ENCODE measurements at regions not wholly inside any gene's neighbourhood (a gene's known extent, or its start where the extent isn't known, plus 50 kb on each side); places are given as distances from the start of the nearest gene placed in this dataset.

DNA sequence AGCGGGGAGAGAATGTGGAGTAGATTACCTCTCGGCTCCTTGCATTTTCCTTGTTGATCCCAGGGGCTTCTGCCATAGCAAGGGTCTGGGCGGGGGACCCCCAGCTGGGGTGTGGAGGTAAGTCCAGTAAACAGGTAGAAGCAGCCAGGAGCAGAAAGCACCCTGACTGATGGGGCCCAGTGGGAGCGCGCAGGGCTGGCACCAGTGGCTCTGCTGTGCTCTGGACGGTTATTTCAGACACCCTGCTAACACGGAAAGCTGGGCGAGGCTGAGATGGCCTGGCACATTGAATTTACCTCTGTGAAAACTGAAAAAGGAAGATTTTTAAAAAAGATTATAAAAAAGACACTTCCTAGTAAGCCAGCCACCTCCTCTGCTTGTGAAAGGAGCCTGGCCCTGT lies 88.4 kb upstream of the CALM2 start:
- DNase-seq = no peak

- DNase-seq = no peak
These were observed 87.8 kb upstream of the CALM2 start for GRCh38 chr2:47264143-47264542.

- no peak for DNase-seq
These were observed 86.3 kb upstream of the CALM2 start for GRCh38 chr2:47262657-47263056.

- no peak for DNase-seq
These were observed 84.7 kb upstream of the CALM2 start for GRCh38 chr2:47260971-47261370.

GRCh38 chr2:47259829-47260228 lies 83.5 kb upstream of the CALM2 start:
- no peak for DNase-seq

DNA sequence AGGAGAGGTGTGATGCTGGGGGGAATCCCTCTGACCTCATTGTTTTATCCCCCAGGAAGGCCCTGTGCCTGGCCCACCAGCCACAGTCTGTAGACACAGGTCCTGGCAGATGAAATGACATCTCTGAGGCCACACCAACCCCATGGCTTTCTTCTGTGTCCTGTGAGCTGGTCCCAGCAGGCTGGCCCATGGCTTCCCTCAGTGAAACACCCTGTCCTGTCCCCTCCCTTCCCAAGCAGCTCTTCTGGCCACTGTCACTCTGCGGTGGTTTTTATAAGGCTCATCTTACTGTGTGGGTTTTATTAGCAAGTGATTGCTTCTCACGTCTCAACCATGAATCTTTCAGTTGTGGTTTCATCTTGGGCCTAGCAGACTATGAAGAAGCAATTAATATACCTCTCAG lies 81.6 kb upstream of the CALM2 start:
- no peak for DNase-seq

DNA sequence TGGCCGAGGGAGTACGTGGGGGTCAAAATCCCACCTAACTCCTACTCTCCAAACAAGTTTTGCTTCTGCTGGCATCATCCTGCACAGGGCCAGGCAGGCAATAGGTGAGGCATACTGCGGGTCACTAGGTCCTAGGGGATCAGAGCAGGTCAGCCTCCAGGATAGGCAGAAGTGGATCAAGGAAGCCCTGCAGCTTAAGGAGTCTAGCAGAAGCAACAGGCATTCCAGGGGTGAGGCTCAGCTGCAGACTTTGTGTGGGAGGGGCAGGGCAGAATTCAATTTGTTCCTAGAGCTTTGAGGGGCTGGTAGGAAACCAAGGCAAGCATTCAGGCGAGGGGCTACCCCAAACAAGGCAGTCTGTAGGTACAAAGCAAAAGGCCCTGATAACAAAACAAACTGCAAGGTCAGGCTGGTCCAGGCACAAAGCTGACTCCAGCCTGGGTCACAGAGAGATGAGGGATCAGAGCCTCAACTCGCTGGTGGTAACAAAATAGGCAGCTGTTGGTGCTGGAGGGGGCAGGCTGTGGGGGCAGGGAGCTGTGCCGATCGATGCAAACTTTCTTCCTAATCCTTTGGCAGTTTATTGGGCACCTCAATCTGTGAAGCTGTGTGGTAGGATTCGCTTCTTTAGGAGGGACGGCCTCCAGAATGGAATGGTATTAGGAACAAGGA lies 80.2 kb upstream of the CALM2 start:
- DNase-seq = no peak

DNA sequence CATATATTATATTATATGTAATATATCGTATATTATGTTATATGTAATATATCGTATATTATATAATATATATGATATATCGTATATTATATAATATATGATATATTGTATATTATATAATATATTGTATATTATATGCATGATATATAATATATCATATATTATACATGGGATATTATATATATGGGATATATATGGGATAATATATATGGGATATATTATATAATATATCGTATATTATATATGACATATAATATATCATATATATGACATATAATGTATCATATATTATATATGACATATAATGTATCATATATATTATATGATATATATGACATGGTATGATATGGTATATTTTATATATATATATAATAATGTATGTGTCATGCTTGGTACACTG lies 79.5 kb upstream of the CALM2 start:
- no peak for DNase-seq

GRCh38 chr2:47254464-47254863 lies 78.2 kb upstream of the CALM2 start:
- DNase-seq = no peak

GRCh38 chr2:47253447-47253846 lies 77.1 kb upstream of the CALM2 start:
- no peak for DNase-seq

GRCh38 chr2:47251404-47251675 lies 75.0 kb upstream of the CALM2 start:
- DNase-seq = no peak

- no peak for DNase-seq
These were observed 74.5 kb upstream of the CALM2 start for GRCh38 chr2:47250586-47251403.

GRCh38 chr2:47249931-47250330 lies 73.6 kb upstream of the CALM2 start:
- DNase-seq = no peak

DNA sequence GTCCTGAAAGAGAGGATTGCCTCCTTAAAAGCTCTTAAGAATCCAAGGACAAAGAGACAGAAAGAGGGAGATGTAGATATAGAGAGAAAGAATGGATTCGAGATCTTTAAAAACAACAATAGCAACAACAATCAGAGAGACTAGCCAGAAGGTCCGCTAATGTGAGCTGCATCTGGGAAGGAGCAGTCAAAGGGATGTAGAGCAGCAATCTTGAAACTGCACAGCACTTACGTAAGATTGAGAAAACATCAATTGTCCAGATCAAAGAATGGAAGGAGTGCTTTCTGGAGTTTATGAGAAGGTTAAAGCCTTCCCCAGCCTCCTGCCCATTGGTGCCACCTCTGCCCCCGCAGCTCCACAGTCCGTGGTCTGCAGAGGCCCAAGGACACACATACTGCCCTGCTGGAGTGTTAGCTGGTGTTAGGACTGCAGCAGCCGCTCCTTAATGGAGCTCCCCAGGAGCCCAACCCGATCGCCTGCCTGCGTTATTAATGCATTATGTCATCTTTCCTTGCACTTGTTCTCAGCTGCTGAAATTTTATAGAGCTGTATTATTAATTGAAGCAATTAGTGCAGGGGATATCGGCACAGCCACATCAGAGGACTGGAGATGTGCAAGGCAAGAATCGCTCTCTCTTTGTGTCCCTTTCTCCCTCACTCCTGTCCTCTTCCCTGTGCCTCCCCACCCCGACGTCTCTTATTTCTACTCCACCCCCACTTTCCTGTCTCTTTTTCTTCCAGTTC lies 73.0 kb upstream of the CALM2 start:
- no peak for DNase-seq

- DNase-seq = no peak
These were observed 67.4 kb upstream of the CALM2 start for GRCh38 chr2:47243596-47244323.

DNA sequence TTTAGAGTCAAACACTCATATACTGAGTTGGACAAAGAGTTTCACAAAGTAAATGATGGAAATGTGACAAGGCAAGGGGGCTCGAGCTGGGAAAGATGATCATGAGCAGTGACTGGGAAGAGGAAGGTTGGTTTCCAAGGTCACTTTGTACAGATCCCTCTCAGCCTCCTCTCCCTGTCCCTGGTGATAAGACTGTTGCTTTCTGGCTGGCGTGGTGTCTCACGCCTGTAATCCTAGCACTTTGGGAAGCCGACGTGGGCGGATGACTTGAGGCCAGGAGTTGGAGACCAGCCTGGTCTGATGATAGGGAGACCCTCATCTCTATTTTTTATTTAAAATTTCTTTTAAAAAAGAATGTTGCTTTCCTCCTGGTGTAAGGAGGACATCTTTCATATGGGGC lies 65.4 kb upstream of the CALM2 start:
- DNase-seq = no peak

DNA sequence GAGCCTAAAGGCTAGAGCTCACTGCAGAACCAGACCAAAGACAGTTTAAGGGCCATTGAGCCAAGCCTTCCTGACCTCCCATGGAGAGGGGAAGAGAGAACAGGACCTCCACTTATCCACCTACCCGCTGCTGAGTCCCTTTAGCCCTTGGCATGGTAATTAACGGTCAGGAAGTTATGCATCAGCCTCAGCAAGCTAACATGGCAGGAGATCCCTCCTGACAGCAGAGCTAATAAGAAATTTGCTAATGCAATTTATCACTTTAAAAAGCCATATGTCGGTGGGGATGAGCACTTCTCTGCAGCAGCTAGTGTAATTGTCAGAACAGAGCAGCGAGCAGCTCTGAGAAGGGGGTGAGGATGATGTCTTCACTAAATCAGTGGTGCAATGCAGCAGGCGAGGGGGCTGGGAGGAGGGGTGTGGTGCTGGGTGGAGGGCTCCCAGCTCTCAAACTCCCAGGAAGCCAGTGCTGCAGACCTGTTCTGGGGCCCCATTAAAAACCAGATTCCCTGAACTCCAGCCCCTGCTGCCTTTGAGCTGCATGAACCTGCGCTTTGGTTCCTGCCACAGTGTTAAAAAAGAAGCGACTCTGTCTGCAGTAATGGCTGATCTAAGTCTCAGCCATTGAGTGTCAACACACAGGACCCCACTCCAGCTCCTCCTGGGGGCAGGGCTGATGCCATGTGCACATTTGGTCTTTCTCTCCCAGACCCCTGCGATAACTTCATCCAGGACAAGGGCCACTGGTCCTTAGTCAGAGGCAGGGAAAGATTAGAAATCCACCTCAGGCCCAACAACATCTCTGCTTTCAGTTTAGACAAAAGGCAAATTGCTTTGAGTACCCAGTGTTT lies 63.0 kb upstream of the CALM2 start:
- DNase-seq = no peak

- no peak for DNase-seq
These were observed 62.3 kb upstream of the CALM2 start for GRCh38 chr2:47238638-47239037.

DNA sequence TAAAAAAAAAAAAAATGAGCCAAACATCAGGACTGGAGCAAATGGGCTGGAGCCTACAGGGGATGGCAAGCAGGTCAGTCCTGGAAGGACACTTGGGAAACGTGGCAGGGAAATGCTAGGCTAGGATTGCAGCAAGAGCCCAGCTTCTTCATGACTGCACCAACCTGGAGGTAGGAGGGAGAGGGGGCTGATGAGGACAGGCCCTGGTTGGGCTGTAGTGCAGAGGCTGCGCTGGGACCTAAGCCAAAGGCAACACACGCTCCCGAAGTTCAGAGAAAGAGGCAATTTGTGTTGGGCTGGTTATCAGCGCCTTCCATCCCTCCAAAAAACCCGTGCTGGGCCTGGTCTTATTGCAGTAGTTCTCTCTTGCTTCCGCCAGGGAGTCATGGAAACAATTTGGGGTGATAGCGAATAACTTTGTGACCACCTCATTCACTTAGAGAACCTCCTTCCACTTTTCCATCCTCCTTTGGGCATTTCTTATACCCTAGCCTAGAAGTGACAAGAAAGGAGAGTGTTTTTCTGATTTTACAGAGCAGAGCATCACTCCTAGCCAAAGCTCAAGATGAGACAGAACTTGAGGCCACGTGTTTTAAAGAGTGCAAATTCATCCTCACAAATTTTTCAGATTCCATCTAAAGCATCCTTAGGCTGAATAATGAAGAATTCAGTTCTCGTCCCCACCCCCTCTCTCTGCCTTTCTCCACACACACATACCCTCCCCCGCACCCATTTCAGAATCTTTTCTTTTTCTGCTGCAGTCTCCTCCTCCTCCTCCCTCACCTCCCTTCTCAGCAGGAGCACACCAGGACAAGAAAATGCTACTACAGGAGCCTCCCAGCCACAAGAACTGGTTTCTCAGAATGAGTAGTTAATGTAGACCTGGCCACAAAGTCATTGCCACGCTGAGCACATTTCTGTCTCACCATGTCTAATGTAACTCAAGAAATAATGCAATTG lies 61.3 kb upstream of the CALM2 start:
- peak; percentile 75 for DNase-seq

GRCh38 chr2:47236503-47237215 lies 60.3 kb upstream of the CALM2 start:
- no peak for DNase-seq

DNA sequence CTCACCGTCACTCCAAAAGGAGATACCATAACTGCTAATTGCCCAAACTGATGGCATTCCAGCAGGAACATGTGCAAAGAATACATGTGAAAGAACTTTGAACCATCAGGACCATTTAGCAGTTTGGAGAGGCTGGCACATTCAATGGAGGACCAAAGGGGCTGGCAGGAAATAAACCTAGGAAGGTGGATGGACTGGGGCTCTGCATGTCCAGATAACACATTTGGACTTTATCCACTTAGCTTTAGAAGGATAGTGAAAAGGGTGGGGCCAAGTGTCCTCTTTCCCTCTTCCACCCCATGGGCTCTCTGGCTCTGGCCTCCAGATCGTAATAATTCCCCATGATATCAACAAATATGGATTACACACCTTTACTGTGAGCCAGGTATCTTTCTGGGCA lies 58.8 kb upstream of the CALM2 start:
- no peak for DNase-seq
